GM12878 (cell line): ENCODE measurements at regions not wholly inside any gene's neighbourhood (a gene's known extent, or its start where the extent isn't known, plus 50 kb on each side); places are given as distances from the start of the nearest gene placed in this dataset.

ENCODE experiments used
- ATAC-seq: fragments of 200-7000 bp; cut with Tn5 transposase; 3 replicates; pipeline ENCODE4 v1.9.1; 2020; ENCODE audit warnings: mild to moderate bottlenecking, moderate library complexity
- BruUV-seq: library from RNA; stranded (reverse); fragments of 400-500 nt; replicated peaks from 2 replicates; lab custom pipeline; 2021; lab: Mats Ljungman, UMichigan
- CTCF ChIA-PET: fragments of 300-600 bp; sonication (Branson Sonifier 250); formaldehyde crosslinking; extraction: SDS; loops from one replicate; lab custom pipeline; 2021; ENCODE audit warnings: inconsistent platforms; lab: Yijun Ruan, JAX
- POLR2A ChIA-PET: fragments of 350-600 bp; formaldehyde crosslinking; extraction: SDS; loops from one replicate; lab custom pipeline; 2021; ENCODE audit warnings: inconsistent platforms; lab: Charles Lee
- RAD21 ChIA-PET: fragments of 300-600 bp; sonication (Branson Sonifier 250); formaldehyde crosslinking; loops from one replicate; lab custom pipeline; 2023; ENCODE audit warnings: antibody characterized with exemption; ENCODE audit not compliant: unreplicated experiment; lab: Charles Lee
- SMC1A ChIA-PET: fragments of 300-600 bp; sonication (Branson Sonifier 250); formaldehyde crosslinking; loops from one replicate; lab custom pipeline; 2023; ENCODE audit not compliant: unreplicated experiment, uncharacterized antibody; lab: Charles Lee
- DNase-seq: peaks from one replicate; pipeline ENCODE4 v3.0.0-alpha.2; 2011; ENCODE audit warnings: low read depth, low spot score
- FAIRE-seq: peaks from 3 replicates; lab custom pipeline; 2011; peaks lifted over from hg19 to GRCh38; lab: Jason Lieb, UNC
- H2AFZ ChIP-seq: 2 replicates; pipeline ENCODE4 v1.6.0; 2011; ENCODE audit warnings: low read depth, low read length, control low read depth; ENCODE audit not compliant: control insufficient read depth
- H3K27ac ChIP-seq: 2 replicates; pipeline ENCODE4 v1.5.1; 2011; ENCODE audit warnings: control low read depth; ENCODE audit not compliant: control insufficient read depth, insufficient read depth
- H3K27me3 ChIP-seq, 2 experiments: replicated peaks in 1 of 2; 2 replicates each; pipeline versions ENCODE4 v1.6.0 to v1.6.1; 2011; ENCODE audit warnings: low read length in 1 of 2; ENCODE audit not compliant: control insufficient read depth in 2 of 2, insufficient read depth in 2 of 2
- H3K36me3 ChIP-seq, 2 experiments: 2 replicates each; pipeline ENCODE4 v1.5.1; 2011; ENCODE audit warnings: low read length in 1 of 2; ENCODE audit not compliant: control insufficient read depth in 2 of 2, insufficient read depth in 2 of 2
- H3K4me1 ChIP-seq: 2 replicates; pipeline ENCODE4 v1.6.1; 2011; ENCODE audit warnings: mild to moderate bottlenecking, low read length, moderate library complexity, mixed read lengths; ENCODE audit not compliant: control insufficient read depth, insufficient read depth
- H3K4me2 ChIP-seq: 2 replicates; pipeline ENCODE4 v1.6.0; 2011; ENCODE audit warnings: control low read depth; ENCODE audit not compliant: control insufficient read depth, insufficient read depth
- H3K4me3 ChIP-seq: fragments of 200-600 bp; sonication (generic); 2 replicates; pipeline ENCODE4 v1.5.1; 2016
- H3K79me2 ChIP-seq: 2 replicates; pipeline ENCODE4 v1.6.0; 2011; ENCODE audit warnings: low read length; ENCODE audit not compliant: control insufficient read depth, insufficient read depth
- H3K9ac ChIP-seq: 2 replicates; pipeline ENCODE4 v1.8.0; 2011; ENCODE audit warnings: low read length, control low read depth, mixed read lengths; ENCODE audit not compliant: control insufficient read depth, insufficient read depth
- H3K9me3 ChIP-seq: replicated peaks from 3 replicates; pipeline ENCODE4 v1.5.1; 2011; ENCODE audit warnings: mild to moderate bottlenecking, low read length; ENCODE audit not compliant: control insufficient read depth, insufficient read depth
- H4K20me1 ChIP-seq: 2 replicates; pipeline ENCODE4 v1.6.0; 2011; ENCODE audit not compliant: control insufficient read depth, insufficient read depth
- CEBPB ChIP-seq, 2 experiments: fragments of 150-350 bp in 1 of 2; IDR thresholded peaks; 2 replicates each; pipeline ENCODE4 v1.6.1; 2012 to 2014; ENCODE audit warnings: low read depth in 2 of 2, low read length in 2 of 2, borderline replicate concordance in 1 of 2, inconsistent platforms in 1 of 2
- FOXM1 ChIP-seq: IDR thresholded peaks from 2 replicates; pipeline ENCODE4 v1.6.1; 2012; ENCODE audit warnings: low read depth, mild to moderate bottlenecking, inconsistent platforms, low read length, moderate library complexity
- GATAD2B ChIP-seq: fragments of 450-650 bp; conservative IDR thresholded peaks from 2 replicates; pipeline ENCODE4 v1.6.1; 2017; ENCODE audit warnings: low read depth, mild to moderate bottlenecking, moderate library complexity
- NFYB ChIP-seq: IDR thresholded peaks from 2 replicates; pipeline ENCODE4 v1.6.1; 2011; ENCODE audit warnings: low read depth, mild to moderate bottlenecking, low read length, improper control_type of control experiment, moderate library complexity; ENCODE audit not compliant: insufficient read depth
- SMAD5 ChIP-seq: IDR thresholded peaks from 2 replicates; pipeline ENCODE4 v1.6.1; 2016; ENCODE audit warnings: antibody characterized with exemption, low read depth
- SMC3 ChIP-seq: IDR thresholded peaks from 2 replicates; pipeline ENCODE4 v1.6.1; 2011; ENCODE audit warnings: low read length, improper control_type of control experiment, borderline replicate concordance
- SPI1 ChIP-seq: IDR thresholded peaks from 2 replicates; pipeline ENCODE4 v1.6.1; 2011; ENCODE audit warnings: low read depth, mild to moderate bottlenecking, low read length, moderate library complexity, borderline replicate concordance; ENCODE audit not compliant: insufficient read depth
- ZNF24 ChIP-seq: fragments of 450-650 bp; IDR thresholded peaks from 2 replicates; pipeline ENCODE4 v1.6.1; 2017; ENCODE audit warnings: antibody characterized with exemption, mild to moderate bottlenecking
- WGBS: methylation state at CpG from one replicate; pipeline ENCODE4 v1.1.6; 2016; ENCODE audit warnings: low lambda C conversion rate; ENCODE audit not compliant: insufficient replicate concordance, insufficient coverage; ENCODE audit errors: missing lambda C conversion rate; 5-methylcytosine and 5-hydroxymethylcytosine counted together
- in situ Hi-C: fragments of 300-500 bp; cut with MboI; formaldehyde crosslinking; loops from 9 replicates; pipeline ENCODE4 v1.14.3; 2018; ENCODE audit warnings: mixed read lengths
- intact Hi-C: fragments of 100-400 bp; cut with micrococcal nuclease; formaldehyde crosslinking; loops from one replicate; pipeline ENCODE4 v1.14.2; 2022; ENCODE audit not compliant: unreplicated experiment
- TF ChIP-seq, protein P1 (sequence below): IDR thresholded peaks from 2 replicates; pipeline ENCODE4 v1.6.1; 2012; ENCODE audit warnings: low read depth, low read length, improper control_type of control experiment
- TF ChIP-seq, protein P2 (sequence below): IDR thresholded peaks from 2 replicates; pipeline ENCODE4 v1.6.1; 2011; ENCODE audit warnings: borderline replicate concordance, low read depth, mild to moderate bottlenecking, moderate library complexity, low read length; ENCODE audit not compliant: insufficient read depth, poor library complexity, severe bottlenecking
- TF ChIP-seq, protein P3 (sequence below): IDR thresholded peaks from 2 replicates; pipeline ENCODE4 v1.6.1; 2011; ENCODE audit warnings: mild to moderate bottlenecking, low read depth, low read length, moderate library complexity; ENCODE audit not compliant: insufficient replicate concordance
- TF ChIP-seq, protein P4 (sequence below), 3 experiments: IDR thresholded peaks in 2 of 3; conservative IDR thresholded peaks in 1 of 3; 2 replicates each; pipeline ENCODE4 v1.5.1; 2011; ENCODE audit warnings: low read depth in 3 of 3, low read length in 3 of 3, mild to moderate bottlenecking in 3 of 3, control low read depth in 2 of 3, moderate library complexity in 2 of 3, inconsistent platforms in 1 of 3, mixed read lengths in 1 of 3; ENCODE audit not compliant: control insufficient read depth in 2 of 3, insufficient read depth in 1 of 3; ENCODE audit errors: extremely low read depth in 1 of 3

DNA sequence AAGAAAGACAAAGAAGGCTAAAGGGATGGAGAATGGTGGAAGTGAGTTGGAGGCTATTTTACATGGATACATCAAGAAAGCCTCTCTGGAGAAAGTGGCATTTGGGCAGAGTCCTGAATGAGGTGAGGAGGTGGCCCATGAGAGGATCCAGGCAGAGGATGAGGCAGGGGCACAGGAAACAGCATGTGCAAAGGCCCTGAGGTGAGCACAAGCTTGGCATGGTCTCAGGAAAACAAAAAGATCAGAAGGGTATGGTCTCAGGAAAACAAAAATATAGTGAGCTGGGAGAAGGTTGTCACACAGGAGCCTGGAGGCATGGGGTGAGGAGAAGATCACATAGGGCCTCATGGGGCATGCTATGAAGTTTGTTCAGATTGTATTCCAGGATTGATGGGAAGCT lies 62.1 kb upstream of the F3 start (continued):
- no peak for TF ChIP-seq GATAD2B
- TF ChIP-seq, protein P1, sequence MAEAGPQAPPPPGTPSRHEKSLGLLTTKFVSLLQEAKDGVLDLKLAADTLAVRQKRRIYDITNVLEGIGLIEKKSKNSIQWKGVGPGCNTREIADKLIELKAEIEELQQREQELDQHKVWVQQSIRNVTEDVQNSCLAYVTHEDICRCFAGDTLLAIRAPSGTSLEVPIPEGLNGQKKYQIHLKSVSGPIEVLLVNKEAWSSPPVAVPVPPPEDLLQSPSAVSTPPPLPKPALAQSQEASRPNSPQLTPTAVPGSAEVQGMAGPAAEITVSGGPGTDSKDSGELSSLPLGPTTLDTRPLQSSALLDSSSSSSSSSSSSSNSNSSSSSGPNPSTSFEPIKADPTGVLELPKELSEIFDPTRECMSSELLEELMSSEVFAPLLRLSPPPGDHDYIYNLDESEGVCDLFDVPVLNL = no peak
- TF ChIP-seq SMAD5 = no peak
- no peak for TF ChIP-seq SMC3

DNA sequence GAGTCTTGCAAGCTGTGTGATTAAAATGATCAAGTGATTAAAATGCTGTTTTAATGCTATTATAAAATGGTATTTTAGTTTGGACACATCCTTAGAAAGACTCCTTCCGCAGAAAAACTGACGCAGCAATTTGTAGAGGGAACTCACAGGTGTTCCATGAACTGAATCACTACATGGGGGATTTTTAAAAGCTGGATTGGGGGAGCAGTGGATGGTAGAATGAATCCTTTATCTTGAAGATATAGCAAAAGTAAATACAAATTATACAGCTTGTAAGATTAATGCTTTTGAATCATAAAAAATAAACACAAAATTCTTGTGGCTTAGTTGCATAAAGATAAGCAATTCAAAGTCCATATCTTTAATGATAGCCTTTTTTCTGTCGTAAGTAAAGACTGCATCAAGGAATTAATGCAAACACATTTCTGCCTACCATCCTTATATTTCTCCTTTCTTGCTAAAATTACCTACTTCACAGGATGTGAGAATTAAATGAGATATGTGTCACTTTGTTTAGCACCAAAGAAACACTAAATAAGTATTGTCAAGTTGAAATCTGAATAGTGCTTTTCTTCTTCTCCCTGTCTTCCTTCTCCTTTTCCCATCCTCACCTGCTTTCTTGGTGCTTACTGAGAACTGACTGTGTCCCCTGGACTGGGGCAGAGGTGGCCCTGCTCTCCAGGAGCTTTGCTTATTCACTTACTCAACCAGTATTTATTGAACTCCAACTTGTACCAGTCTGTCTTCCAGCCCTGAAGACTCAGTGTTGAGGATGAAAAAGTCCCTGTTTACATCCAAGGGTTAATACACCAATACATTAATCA lies 61.5 kb upstream of the F3 start:
- ChIA-PET POLR2A (no interaction called here), RAD21 (no interaction called here), SMC1A (interaction anchor here (0.8 to 1.0 kb wide), 3 partner anchors 9 to 90 kb away, joined by 3 read pairs; no protein-coding TSS in a partner anchor), CTCF (interaction anchor here (1.2 kb wide), 1 partner anchor 172 kb away, joined by 3 read pairs; no protein-coding TSS in a partner anchor)
- no peak overlapping the region for H3K4me3 ChIP-seq
- FAIRE-seq (no peak), DNase-seq (no peak), ATAC-seq (no peak)
- no peak overlapping the region for H3K9ac ChIP-seq
- H3K27me3 ChIP-seq = peaks cover 0 to 3% of the 10 kb centered on the region in 2 experiments; a peak in 2 of 4 replicates
- no peak overlapping the region for H2AFZ ChIP-seq
- WGBS = 41% methylated on average over 3 of the region's 3 CpGs
- H3K79me2 ChIP-seq = no peaks in the 10 kb centered on the region
- H3K36me3 ChIP-seq = no peaks in the 10 kb centered on the region
- no peak overlapping the region for H3K27ac ChIP-seq
- no TSS peak for BruUV-seq
- intact Hi-C loops (no loop called here), in situ Hi-C loops (no loop called here)
- no peaks in the 10 kb centered on the region for H4K20me1 ChIP-seq
- no peaks in the 10 kb centered on the region for H3K4me1 ChIP-seq
- H3K9me3 ChIP-seq = no peaks in the 10 kb centered on the region
- no peak overlapping the region for H3K4me2 ChIP-seq
- TF ChIP-seq ZNF24 (no peak), SPI1 (no peak), CEBPB (IDR thresholded peaks at IDR 0.05; ENCODE audit: borderline replicate concordance in 1 of 2, low read depth in 2 of 2, low read length in 2 of 2) (no peak), FOXM1 (no peak), NFYB (no peak)
- TF ChIP-seq, protein P2, sequence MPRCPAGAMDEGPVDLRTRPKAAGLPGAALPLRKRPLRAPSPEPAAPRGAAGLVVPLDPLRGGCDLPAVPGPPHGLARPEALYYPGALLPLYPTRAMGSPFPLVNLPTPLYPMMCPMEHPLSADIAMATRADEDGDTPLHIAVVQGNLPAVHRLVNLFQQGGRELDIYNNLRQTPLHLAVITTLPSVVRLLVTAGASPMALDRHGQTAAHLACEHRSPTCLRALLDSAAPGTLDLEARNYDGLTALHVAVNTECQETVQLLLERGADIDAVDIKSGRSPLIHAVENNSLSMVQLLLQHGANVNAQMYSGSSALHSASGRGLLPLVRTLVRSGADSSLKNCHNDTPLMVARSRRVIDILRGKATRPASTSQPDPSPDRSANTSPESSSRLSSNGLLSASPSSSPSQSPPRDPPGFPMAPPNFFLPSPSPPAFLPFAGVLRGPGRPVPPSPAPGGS = no peak
- TF ChIP-seq, protein P3, sequence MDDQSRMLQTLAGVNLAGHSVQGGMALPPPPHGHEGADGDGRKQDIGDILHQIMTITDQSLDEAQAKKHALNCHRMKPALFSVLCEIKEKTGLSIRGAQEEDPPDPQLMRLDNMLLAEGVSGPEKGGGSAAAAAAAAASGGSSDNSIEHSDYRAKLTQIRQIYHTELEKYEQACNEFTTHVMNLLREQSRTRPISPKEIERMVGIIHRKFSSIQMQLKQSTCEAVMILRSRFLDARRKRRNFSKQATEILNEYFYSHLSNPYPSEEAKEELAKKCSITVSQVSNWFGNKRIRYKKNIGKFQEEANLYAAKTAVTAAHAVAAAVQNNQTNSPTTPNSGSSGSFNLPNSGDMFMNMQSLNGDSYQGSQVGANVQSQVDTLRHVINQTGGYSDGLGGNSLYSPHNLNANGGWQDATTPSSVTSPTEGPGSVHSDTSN = no peak
- TF ChIP-seq, protein P4, sequence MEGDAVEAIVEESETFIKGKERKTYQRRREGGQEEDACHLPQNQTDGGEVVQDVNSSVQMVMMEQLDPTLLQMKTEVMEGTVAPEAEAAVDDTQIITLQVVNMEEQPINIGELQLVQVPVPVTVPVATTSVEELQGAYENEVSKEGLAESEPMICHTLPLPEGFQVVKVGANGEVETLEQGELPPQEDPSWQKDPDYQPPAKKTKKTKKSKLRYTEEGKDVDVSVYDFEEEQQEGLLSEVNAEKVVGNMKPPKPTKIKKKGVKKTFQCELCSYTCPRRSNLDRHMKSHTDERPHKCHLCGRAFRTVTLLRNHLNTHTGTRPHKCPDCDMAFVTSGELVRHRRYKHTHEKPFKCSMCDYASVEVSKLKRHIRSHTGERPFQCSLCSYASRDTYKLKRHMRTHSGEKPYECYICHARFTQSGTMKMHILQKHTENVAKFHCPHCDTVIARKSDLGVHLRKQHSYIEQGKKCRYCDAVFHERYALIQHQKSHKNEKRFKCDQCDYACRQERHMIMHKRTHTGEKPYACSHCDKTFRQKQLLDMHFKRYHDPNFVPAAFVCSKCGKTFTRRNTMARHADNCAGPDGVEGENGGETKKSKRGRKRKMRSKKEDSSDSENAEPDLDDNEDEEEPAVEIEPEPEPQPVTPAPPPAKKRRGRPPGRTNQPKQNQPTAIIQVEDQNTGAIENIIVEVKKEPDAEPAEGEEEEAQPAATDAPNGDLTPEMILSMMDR (IDR thresholded peaks at IDR 0.05 in 2 of 3, conservative IDR thresholded peaks at IDR 0.05 in 1 of 3; ENCODE audit: control insufficient read depth in 2 of 3, extremely low read depth in 1 of 3, insufficient read depth in 1 of 3, low read depth in 3 of 3, low read length in 3 of 3) = no peak
